GM12892 (cell line): ENCODE measurements at regions not wholly inside any gene's neighbourhood (a gene's known extent, or its start where the extent isn't known, plus 50 kb on each side); places are given as distances from the start of the nearest gene placed in this dataset.

ENCODE experiments used
- POLR2A ChIP-seq: IDR thresholded peaks from 2 replicates; pipeline ENCODE4 v1.6.1; 2011; ENCODE audit warnings: low read depth, low read length, control low read depth
- POLR2AphosphoS5 ChIP-seq: IDR thresholded peaks from 2 replicates; pipeline ENCODE4 v1.6.1; 2011; ENCODE audit warnings: low read depth, low read length, control low read depth
- TAF1 ChIP-seq: IDR thresholded peaks from 2 replicates; pipeline ENCODE4 v1.6.1; 2011; ENCODE audit warnings: low read depth, mild to moderate bottlenecking, control low read depth, low read length, borderline replicate concordance

GRCh38 chr9:18092138-18092537 is 381.8 kb upstream of the ADAMTSL1 start:
- no peak for TF ChIP-seq POLR2AphosphoS5
- no peak for TF ChIP-seq POLR2A
- no peak for TF ChIP-seq TAF1
